ENCODE measurements at regions not wholly inside any gene's neighbourhood (a gene's known extent, or its start where the extent isn't known, plus 50 kb on each side); places are given as distances from the start of the nearest gene placed in this dataset.

DNA sequence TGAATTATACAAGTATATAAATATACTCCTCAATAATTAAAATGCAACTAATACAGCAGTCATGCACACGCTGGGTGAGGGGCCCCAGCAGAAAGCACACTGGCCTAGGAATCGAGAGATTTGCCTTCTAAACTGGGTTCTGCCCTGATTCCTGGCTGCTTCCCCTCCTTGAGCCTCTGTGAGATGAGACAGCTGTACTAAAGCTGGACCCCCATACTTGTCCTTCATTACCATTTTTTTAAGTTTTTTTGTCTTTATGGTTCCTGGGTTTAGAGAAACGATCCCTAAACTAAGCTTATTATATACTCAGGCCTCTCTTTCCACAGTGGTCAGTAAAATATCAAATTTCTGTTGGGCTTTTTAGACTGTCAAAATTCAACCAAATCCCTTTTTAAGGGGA lies 195.1 kb upstream of the DYNLRB2 start:
- Histone ChIP-seq H2BK12ac (ENCODE audit: insufficient read length, low read depth, low read length) (no peak overlapping the region), H2BK15ac (ENCODE audit: low read depth, low read length) (no peak overlapping the region), H3K56ac (ENCODE audit: insufficient read length, low read depth, low read length) (no peak overlapping the region), H2BK120ac (ENCODE audit: low read depth, low read length, poor library complexity, severe bottlenecking) (no peak overlapping the region), H3K14ac (ENCODE audit: insufficient read depth, low read length) (0 out of 2 replicates have a peak overlapping the region, but pooled peaks have one; percentile 36), H4K8ac (replicated peaks; ENCODE audit: insufficient read length, low read depth, low read length) (no peak overlapping the region), H3K27ac (ENCODE audit: insufficient read length, low read depth, low read length) (no peak overlapping the region), H3K9ac (ENCODE audit: extremely low read depth, insufficient read length, low read length) (no peak overlapping the region), H2AFZ (ENCODE audit: low read length) (no peak overlapping the region), H3K4ac (ENCODE audit: low read depth, low read length) (no peak overlapping the region), H3K4me2 (ENCODE audit: insufficient read depth, insufficient read length, low read length) (no peak overlapping the region), H4K5ac (ENCODE audit: insufficient read length, low read depth, low read length) (no peak overlapping the region), H4K91ac (ENCODE audit: insufficient read length, low read depth, low read length) (no peak overlapping the region), H3K79me2 (ENCODE audit: insufficient read depth, low read length) (no peaks in the 10 kb centered on the region), H3K23ac (ENCODE audit: insufficient read length, low read depth, low read length) (no peak overlapping the region), H4K20me1 (ENCODE audit: control insufficient read depth, insufficient read depth, insufficient read length) (no peaks in the 10 kb centered on the region), H3K27me3 (ENCODE audit: insufficient read depth, low read length) (no peaks in the 10 kb centered on the region), H3K9me3 (ENCODE audit: control insufficient read depth, low read depth, low read length) (no peaks in the 10 kb centered on the region), H3K23me2 (ENCODE audit: insufficient read length, low read depth, low read length, poor library complexity, severe bottlenecking) (no peaks in the 10 kb centered on the region), H2BK5ac (ENCODE audit: insufficient read length, low read length) (no peak overlapping the region), H2BK20ac (ENCODE audit: low read depth, low read length, poor library complexity, severe bottlenecking) (no peak overlapping the region), H3K4me1 (ENCODE audit: insufficient read depth, low read length) (no peaks in the 10 kb centered on the region), H3K79me1 (ENCODE audit: insufficient read depth, low read depth, low read length, poor library complexity, severe bottlenecking) (no peaks in the 10 kb centered on the region), H3K18ac (ENCODE audit: insufficient read length, low read depth, low read length) (no peak overlapping the region), H2AK5ac (ENCODE audit: insufficient read length, low read length) (no peak overlapping the region), H3T11ph (ENCODE audit: low read length) (no peak overlapping the region)
- H3K27me3 Mint-ChIP-seq (ENCODE audit: low read depth): no peaks in the 10 kb centered on the region; the same call in 1 of the 2 replicates
- no peaks in the 10 kb centered on the region for H3K36me3 Mint-ChIP-seq (ENCODE audit: insufficient read depth in 1 of 3, low read depth in 3 of 3)
- WGBS (ENCODE audit: extremely low coverage, insufficient read length, low lambda C conversion rate): no CpG with 5 or more reads among the region's 3 CpGs
- DNase-seq: no peak
- peaks cover 0 to 9% of the 10 kb centered on the region in 2 experiments; a peak in 3 of 4 replicates for H3K4me1 Mint-ChIP-seq
- TF ChIP-seq, protein P1, sequence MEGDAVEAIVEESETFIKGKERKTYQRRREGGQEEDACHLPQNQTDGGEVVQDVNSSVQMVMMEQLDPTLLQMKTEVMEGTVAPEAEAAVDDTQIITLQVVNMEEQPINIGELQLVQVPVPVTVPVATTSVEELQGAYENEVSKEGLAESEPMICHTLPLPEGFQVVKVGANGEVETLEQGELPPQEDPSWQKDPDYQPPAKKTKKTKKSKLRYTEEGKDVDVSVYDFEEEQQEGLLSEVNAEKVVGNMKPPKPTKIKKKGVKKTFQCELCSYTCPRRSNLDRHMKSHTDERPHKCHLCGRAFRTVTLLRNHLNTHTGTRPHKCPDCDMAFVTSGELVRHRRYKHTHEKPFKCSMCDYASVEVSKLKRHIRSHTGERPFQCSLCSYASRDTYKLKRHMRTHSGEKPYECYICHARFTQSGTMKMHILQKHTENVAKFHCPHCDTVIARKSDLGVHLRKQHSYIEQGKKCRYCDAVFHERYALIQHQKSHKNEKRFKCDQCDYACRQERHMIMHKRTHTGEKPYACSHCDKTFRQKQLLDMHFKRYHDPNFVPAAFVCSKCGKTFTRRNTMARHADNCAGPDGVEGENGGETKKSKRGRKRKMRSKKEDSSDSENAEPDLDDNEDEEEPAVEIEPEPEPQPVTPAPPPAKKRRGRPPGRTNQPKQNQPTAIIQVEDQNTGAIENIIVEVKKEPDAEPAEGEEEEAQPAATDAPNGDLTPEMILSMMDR (conservative IDR thresholded peaks at IDR 0.05): no peak
- H3K27ac Mint-ChIP-seq: no peak overlapping the region
- H3K9me3 Mint-ChIP-seq: no peaks in the 10 kb centered on the region; a peak in 1 of 5 replicates
- H3K4me3 Mint-ChIP-seq: no peak overlapping the region

Measured in H9 (cell line).